GM10266 (cell line): ENCODE measurements at regions not wholly inside any gene's neighbourhood (a gene's known extent, or its start where the extent isn't known, plus 50 kb on each side); places are given as distances from the start of the nearest gene placed in this dataset.

Experiments
- DNase-seq: peaks from one replicate; pipeline ENCODE4 v3.0.0; 2012; ENCODE audit errors: extremely low spot score
- TF ChIP-seq, protein P1 (sequence below): IDR thresholded peaks from 2 replicates; pipeline ENCODE4 v1.5.1; 2012; ENCODE audit warnings: mild to moderate bottlenecking, low read depth; ENCODE audit not compliant: control insufficient read depth, insufficient read depth; ENCODE audit errors: missing control alignments

DNA sequence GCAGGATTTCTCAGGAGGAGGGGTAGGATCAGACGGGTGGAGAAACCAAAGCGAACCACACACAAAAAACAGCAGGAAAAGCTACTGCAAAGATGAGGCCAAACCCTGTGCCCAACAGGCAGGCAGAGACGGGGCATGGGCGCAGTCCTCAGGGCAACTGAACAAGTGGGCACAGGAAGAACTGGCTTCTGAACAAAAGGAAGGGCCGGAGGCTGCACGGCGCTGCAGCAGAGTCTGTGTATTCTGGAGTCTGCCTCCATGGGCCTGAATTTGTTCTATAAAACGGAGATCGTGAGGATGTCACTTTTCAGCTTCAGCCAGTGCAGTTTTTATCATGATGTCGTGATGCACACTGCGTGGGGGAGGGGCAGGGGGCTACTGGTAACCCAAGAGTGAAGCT lies 1026.0 kb downstream of the TBC1D22A start:
- TF ChIP-seq, protein P1, sequence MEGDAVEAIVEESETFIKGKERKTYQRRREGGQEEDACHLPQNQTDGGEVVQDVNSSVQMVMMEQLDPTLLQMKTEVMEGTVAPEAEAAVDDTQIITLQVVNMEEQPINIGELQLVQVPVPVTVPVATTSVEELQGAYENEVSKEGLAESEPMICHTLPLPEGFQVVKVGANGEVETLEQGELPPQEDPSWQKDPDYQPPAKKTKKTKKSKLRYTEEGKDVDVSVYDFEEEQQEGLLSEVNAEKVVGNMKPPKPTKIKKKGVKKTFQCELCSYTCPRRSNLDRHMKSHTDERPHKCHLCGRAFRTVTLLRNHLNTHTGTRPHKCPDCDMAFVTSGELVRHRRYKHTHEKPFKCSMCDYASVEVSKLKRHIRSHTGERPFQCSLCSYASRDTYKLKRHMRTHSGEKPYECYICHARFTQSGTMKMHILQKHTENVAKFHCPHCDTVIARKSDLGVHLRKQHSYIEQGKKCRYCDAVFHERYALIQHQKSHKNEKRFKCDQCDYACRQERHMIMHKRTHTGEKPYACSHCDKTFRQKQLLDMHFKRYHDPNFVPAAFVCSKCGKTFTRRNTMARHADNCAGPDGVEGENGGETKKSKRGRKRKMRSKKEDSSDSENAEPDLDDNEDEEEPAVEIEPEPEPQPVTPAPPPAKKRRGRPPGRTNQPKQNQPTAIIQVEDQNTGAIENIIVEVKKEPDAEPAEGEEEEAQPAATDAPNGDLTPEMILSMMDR = no peak
- DNase-seq = no peak

DNA sequence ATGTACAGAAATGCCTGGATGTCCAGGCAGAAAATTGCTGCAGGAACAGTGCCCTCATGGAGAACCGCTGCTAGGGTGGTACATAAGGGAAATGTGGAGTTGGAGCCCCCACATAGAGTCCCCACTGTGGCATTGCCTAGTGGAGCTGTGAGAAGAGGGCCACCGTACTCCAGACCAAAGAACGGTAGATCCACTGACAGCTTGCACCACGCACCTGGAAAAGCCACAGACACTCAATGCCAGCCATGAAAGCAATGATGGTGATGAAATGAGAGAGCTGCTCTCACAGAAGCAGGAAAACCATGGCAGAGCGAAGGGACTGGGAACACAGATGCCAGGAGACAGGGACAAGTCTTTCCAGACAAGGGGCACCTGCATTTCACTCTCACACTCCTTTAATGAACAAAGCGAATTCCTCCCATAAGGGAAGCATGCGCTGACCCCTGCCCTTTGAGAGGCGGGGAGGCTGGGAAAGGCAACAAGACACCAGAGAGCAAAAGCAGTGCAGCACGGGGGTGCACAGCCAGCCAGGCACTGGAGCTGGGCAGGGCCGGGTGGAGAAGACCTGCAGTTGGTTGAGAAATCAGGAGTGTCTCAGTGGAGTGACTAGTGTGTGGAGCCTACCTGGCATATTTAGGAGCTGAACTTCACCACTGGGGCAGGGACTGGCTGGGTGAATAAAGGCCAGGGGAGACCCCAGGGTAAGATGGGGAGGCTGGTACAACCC lies 1025.2 kb downstream of the TBC1D22A start:
- TF ChIP-seq, protein P1 = no peak
- DNase-seq = no peak

DNA sequence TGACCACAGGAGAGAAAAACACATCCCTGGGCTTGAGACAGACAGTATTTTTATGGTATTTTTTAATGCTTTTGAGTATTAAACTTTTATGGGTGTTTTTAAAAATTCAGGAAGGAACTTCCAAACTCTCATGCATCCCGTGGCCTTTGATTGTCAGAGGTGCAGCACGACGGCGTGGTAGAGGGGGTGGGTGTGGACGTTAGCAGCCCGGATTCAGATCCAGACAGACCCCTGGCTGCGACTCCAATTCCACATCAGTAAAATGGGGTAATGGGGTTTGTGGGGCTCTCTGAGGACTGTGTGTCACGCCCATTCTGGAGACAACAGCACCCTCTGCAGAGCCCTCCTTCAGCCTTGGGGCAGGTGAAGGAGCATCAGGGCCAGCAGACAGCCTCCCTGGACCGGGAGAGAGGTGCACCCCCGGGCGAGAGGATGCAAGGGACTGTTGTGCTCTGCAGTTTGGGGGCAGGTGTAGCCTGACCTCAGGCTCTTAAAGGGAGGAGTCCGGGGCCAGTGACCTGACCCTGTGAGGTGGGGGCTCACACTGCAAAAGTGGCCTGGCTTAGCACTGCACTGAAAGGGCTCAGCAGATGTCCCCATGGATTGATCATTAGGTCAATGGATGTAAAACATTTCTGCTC lies 1024.3 kb downstream of the TBC1D22A start:
- TF ChIP-seq, protein P1 = no peak
- no peak for DNase-seq

DNA sequence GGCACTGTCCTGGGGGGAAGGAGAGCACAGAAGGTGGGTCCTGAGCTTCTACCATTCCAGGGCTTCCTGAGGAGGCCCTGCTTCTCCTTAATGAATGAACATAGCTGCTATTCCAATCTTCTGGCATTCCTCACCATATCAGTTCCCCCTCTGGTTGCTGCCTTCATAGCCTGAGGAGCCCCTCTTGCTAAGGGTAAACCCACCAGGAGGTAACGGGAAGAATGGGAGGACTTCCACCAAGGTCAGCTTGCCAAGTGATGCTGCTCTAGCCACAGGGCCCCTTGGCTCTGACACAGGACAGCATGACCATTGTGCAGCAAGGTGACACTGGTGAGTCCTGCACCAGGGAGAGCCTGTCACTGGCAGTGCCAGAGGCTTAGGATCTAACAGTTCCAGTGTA lies 1022.5 kb downstream of the TBC1D22A start:
- DNase-seq = no peak
- TF ChIP-seq, protein P1 = no peak

DNA sequence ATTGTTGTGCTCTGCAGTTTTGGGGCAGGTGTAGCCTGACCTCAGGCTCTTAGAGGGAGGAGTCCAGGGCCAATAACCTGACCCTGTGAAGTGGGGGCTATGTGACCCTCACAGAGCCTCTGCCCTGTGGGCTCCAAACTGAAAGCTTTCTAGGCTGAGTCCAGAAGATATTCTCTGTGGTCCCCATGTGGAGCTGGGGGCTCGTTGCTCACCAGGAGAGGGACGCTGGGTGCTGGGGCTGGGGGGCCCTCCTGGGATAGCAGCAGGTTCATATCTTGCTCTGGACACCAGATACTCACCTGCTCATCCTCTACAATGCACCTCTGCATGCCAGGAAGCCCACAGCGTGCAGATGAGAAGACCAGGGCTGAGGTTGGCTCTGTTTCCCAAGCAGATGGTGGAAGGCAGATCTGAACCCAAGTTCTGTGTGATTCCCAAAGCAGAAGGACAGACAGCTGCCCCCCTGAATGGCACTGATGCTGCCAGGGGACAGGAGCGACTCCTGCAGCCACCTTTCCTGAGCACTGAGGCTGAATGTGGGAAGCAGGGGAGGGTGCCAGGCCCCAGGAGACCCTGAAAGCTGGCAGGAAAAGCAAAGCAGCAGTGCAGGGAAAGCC lies 1022.0 kb downstream of the TBC1D22A start:
- TF ChIP-seq, protein P1 = no peak
- DNase-seq = no peak

DNA sequence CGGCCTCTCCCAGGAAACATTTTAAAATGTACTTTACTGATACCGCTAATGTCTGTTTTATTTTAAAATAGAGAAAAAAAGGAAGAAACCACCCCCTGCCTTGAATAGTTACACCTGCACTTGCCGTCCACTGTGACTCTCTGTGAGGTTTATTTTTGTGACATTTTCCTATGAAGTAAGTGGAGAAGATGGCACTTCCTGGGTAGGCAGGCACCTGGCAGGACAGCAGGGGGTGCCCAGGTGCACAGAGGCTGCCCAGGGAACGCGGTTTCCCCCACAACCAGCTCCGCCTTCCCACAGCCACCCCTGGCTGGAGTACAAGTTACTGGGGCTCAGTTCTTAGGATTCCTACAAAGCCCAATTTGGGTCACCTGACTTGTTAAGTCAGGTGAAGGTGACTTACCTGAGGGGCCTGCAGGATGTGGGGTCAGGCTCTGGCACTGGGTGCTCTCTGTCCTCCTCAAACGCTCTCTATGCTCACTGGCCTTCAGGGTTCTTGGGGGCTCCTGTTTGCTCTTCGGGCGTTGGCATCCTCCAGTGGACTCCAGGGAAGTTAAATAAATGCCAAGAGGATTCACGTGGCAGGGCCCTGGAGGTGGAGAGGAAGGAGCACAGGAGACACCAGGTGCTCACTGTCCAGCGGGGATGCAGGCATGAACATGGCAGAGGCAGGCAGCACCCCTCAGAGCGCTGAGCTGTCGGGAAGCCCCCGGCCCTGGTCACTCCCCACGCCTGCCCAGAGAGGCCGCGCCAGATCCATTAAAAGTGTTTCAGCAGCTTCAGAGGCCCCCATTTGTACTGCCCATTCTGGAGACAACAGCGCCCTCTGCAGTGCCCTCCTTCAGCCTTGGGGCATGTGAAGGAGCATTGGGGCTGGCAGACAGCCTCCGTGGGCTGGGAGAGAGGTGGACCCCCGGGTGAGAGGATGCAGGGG lies 1021.2 kb downstream of the TBC1D22A start:
- no peak for DNase-seq
- TF ChIP-seq, protein P1 = no peak
